ENCODE measurements at regions not wholly inside any gene's neighbourhood (a gene's known extent, or its start where the extent isn't known, plus 50 kb on each side); places are given as distances from the start of the nearest gene placed in this dataset.

DNA sequence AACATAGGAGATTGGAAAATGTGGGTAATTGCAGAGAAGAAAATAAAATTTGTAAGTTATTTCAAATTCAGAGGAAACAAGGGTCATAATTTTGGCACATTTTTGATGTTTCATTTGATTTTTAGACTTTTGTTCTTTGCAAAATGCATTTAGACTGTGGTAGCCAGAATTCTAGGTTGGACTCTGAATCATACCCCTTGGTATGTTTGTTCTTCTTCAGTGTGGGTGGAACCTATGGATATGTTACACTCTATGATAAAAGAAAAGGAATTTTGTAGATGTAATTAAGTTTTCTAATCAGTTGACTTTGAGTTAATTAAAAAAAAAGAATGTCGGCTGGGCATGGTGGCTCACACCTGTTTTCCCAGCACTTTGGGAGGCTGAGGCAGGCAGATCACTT, 827.0 kb downstream of the AACS start:
- H4K20me1 ChIP-seq (ENCODE audit: control insufficient read depth, insufficient read depth) = no peaks in the 10 kb centered on the region
- in situ Hi-C loops (cut with MboI) (no loop called here), intact Hi-C loops (cut with micrococcal nuclease; ENCODE audit: unreplicated experiment) (no loop called here)
- ChIA-PET CTCF (no interaction called here), SMC1A (ENCODE audit: uncharacterized antibody, unreplicated experiment) (no interaction called here), POLR2A (no interaction called here), RAD21 (ENCODE audit: unreplicated experiment) (no interaction called here)
- no peak overlapping the region for H3K27ac ChIP-seq (ENCODE audit: control insufficient read depth, insufficient read depth)
- H3K4me1 ChIP-seq (ENCODE audit: control insufficient read depth, insufficient read depth, low read length) = no peaks in the 10 kb centered on the region
- no peak overlapping the region for H3K4me3 ChIP-seq
- H3K27me3 ChIP-seq (replicated peaks in 1 of 2; ENCODE audit: control insufficient read depth in 2 of 2, insufficient read depth in 2 of 2, low read length in 1 of 2) = no peaks in the 10 kb centered on the region
- no TSS peak for BruUV-seq (replicated peaks)
- no peak overlapping the region for H3K9ac ChIP-seq (ENCODE audit: control insufficient read depth, insufficient read depth, low read length)
- no peaks in the 10 kb centered on the region for H3K9me3 ChIP-seq (replicated peaks; ENCODE audit: control insufficient read depth, insufficient read depth, low read length)
- WGBS (ENCODE audit: insufficient coverage, insufficient replicate concordance, low lambda C conversion rate, missing lambda C conversion rate) = 94% methylated on average over 1 of the region's 1 CpG
- DNase-seq (ENCODE audit: low read depth, low spot score) (no peak), FAIRE-seq (no peak), ATAC-seq (no peak)
- no peaks in the 10 kb centered on the region for H3K36me3 ChIP-seq (ENCODE audit: control insufficient read depth in 2 of 2, insufficient read depth in 2 of 2, low read length in 1 of 2)
- no peaks in the 10 kb centered on the region for H3K79me2 ChIP-seq (ENCODE audit: control insufficient read depth, insufficient read depth, low read length)
- no peak for TF ChIP-seq NFXL1 (IDR thresholded peaks at IDR 0.05; ENCODE audit: borderline replicate concordance)
- TF ChIP-seq BCL11A (IDR thresholded peaks at IDR 0.05; ENCODE audit: low read depth, low read length) = no peak
- TF ChIP-seq GABPA (IDR thresholded peaks at IDR 0.05; ENCODE audit: low read depth) = no peak
- no peak for TF ChIP-seq FOS (IDR thresholded peaks at IDR 0.05; ENCODE audit: borderline replicate concordance, extremely low read depth, insufficient read length)
- TF ChIP-seq RUNX3 (IDR thresholded peaks at IDR 0.05; ENCODE audit: low read length) = no peak
- TF ChIP-seq NR2C1 (IDR thresholded peaks at IDR 0.05) = no peak
- TF ChIP-seq HSF1 (IDR thresholded peaks at IDR 0.05; ENCODE audit: low read depth, low read length) = no peak
- H2AFZ ChIP-seq (ENCODE audit: control insufficient read depth, low read depth, low read length) = no peak overlapping the region
- H3K4me2 ChIP-seq (ENCODE audit: control insufficient read depth, insufficient read depth) = no peak overlapping the region

GRCh38 chr12:125902991-125903390, 837.8 kb downstream of the AACS start:
- WGBS (ENCODE audit: insufficient coverage, insufficient replicate concordance, low lambda C conversion rate, missing lambda C conversion rate) = 28% methylated on average over 2 of the region's 2 CpGs
- FAIRE-seq = no peak
- RAD21 ChIA-PET (ENCODE audit: unreplicated experiment) = no interaction called here
- intact Hi-C loops (cut with micrococcal nuclease; ENCODE audit: unreplicated experiment) (no loop called here), in situ Hi-C loops (cut with MboI) (no loop called here)
- Histone ChIP-seq H3K27me3 (replicated peaks in 1 of 2; ENCODE audit: control insufficient read depth in 2 of 2, insufficient read depth in 2 of 2, low read length in 1 of 2) (no peaks in the 10 kb centered on the region), H3K9ac (ENCODE audit: control insufficient read depth, insufficient read depth, low read length) (no peak overlapping the region), H3K27ac (ENCODE audit: control insufficient read depth, insufficient read depth) (no peak overlapping the region), H3K4me3 (no peak overlapping the region), H3K36me3 (ENCODE audit: control insufficient read depth in 2 of 2, insufficient read depth in 2 of 2, low read length in 1 of 2) (no peaks in the 10 kb centered on the region), H3K4me2 (ENCODE audit: control insufficient read depth, insufficient read depth) (no peak overlapping the region), H3K9me3 (replicated peaks; ENCODE audit: control insufficient read depth, insufficient read depth, low read length) (no peaks in the 10 kb centered on the region), H2AFZ (ENCODE audit: control insufficient read depth, low read depth, low read length) (no peak overlapping the region), H3K79me2 (ENCODE audit: control insufficient read depth, insufficient read depth, low read length) (no peaks in the 10 kb centered on the region), H3K4me1 (ENCODE audit: control insufficient read depth, insufficient read depth, low read length) (no peaks in the 10 kb centered on the region), H4K20me1 (ENCODE audit: control insufficient read depth, insufficient read depth) (no peaks in the 10 kb centered on the region)
- no TSS peak for BruUV-seq (replicated peaks)
- SMC1A ChIA-PET (ENCODE audit: uncharacterized antibody, unreplicated experiment) = no interaction called here
- POLR2A ChIA-PET = no interaction called here
- DNase-seq (ENCODE audit: low read depth, low spot score) = no peak
- CTCF ChIA-PET = no interaction called here
- no peak for ATAC-seq
- no peak for TF ChIP-seq STAT3 (IDR thresholded peaks at IDR 0.05; ENCODE audit: low read depth, low read length)
- no peak for TF ChIP-seq POLR2AphosphoS2 (IDR thresholded peaks at IDR 0.05; ENCODE audit: low read depth, low read length)
- no peak for TF ChIP-seq TCF7 (IDR thresholded peaks at IDR 0.05; ENCODE audit: borderline replicate concordance)
- TF ChIP-seq SUPT20H (IDR thresholded peaks at IDR 0.05; ENCODE audit: borderline replicate concordance, control insufficient read depth, low read depth, low read length) = no peak
- no peak for TF ChIP-seq NFYB (IDR thresholded peaks at IDR 0.05; ENCODE audit: insufficient read depth, low read depth, low read length)
- no peak for TF ChIP-seq HDAC2 (IDR thresholded peaks at IDR 0.05)
- no peak for TF ChIP-seq FOS (IDR thresholded peaks at IDR 0.05; ENCODE audit: borderline replicate concordance, extremely low read depth, insufficient read length)
- TF ChIP-seq ATF3 (IDR thresholded peaks at IDR 0.05; ENCODE audit: borderline replicate concordance, extremely low read depth, low read depth, low read length) = no peak
- TF ChIP-seq, protein P1, sequence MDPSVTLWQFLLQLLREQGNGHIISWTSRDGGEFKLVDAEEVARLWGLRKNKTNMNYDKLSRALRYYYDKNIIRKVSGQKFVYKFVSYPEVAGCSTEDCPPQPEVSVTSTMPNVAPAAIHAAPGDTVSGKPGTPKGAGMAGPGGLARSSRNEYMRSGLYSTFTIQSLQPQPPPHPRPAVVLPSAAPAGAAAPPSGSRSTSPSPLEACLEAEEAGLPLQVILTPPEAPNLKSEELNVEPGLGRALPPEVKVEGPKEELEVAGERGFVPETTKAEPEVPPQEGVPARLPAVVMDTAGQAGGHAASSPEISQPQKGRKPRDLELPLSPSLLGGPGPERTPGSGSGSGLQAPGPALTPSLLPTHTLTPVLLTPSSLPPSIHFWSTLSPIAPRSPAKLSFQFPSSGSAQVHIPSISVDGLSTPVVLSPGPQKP (IDR thresholded peaks at IDR 0.05; ENCODE audit: low read depth, low read length) = no peak
- TF ChIP-seq RCOR1 (conservative IDR thresholded peaks at IDR 0.05; ENCODE audit: low read depth, low read length) = no peak
- no peak for TF ChIP-seq CREM (IDR thresholded peaks at IDR 0.05; ENCODE audit: low read depth)
- TF ChIP-seq SIN3A (IDR thresholded peaks at IDR 0.05; ENCODE audit: low read depth, low read length) = no peak
- no peak for TF ChIP-seq IKZF2 (IDR thresholded peaks at IDR 0.05)
